ENCODE measurements at regions not wholly inside any gene's neighbourhood (a gene's known extent, or its start where the extent isn't known, plus 50 kb on each side); places are given as distances from the start of the nearest gene placed in this dataset.

DNA sequence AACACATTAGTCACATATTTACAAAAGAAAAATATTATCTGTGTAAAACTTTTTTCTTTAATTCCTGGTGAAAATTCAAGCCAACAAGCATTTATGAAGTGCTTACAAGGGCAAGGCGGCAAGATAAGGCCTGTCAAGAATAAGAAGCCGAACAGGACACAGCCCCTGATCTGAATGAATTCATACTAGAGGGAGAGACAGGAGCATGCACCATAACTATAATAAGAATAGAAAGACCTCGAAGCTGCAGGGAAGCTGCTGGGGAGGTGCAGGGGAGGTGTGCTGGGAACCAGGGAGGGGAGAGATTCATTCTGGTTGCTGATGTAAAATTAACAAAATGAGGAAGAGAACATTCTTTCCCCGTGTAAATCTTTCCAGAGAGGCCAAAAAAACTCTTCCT lies 60.5 kb upstream of the TARDBP start:
- Histone ChIP-seq H3K27ac (ENCODE audit: low read depth, low read length) (no peak overlapping the region), H3K27me3 (ENCODE audit: control insufficient read depth, insufficient read depth, low read length, poor library complexity, severe bottlenecking) (no peaks in the 10 kb centered on the region), H3K36me3 (ENCODE audit: control insufficient read depth, insufficient read depth, low read length) (no peaks in the 10 kb centered on the region), H3K9ac (ENCODE audit: extremely low read depth, low read length, poor library complexity, severe bottlenecking) (no peak overlapping the region), H3K4me1 (ENCODE audit: control insufficient read depth, insufficient read depth, low read length) (no peaks in the 10 kb centered on the region), H3K9me3 (ENCODE audit: control insufficient read depth, low read length) (no peaks in the 10 kb centered on the region), H3K4me3 (ENCODE audit: low read length) (no peak overlapping the region)
- Mint-ChIP-seq H3K4me3 (no peak overlapping the region), H3K27me3 (ENCODE audit: insufficient read depth) (peaks cover 3% of the 10 kb centered on the region), H3K27ac (no peak overlapping the region), H3K9me3 (no peaks in the 10 kb centered on the region), H3K36me3 (ENCODE audit: low read depth) (no peaks in the 10 kb centered on the region), H3K4me1 (peaks cover 4% of the 10 kb centered on the region)
- TF ChIP-seq, protein P1, sequence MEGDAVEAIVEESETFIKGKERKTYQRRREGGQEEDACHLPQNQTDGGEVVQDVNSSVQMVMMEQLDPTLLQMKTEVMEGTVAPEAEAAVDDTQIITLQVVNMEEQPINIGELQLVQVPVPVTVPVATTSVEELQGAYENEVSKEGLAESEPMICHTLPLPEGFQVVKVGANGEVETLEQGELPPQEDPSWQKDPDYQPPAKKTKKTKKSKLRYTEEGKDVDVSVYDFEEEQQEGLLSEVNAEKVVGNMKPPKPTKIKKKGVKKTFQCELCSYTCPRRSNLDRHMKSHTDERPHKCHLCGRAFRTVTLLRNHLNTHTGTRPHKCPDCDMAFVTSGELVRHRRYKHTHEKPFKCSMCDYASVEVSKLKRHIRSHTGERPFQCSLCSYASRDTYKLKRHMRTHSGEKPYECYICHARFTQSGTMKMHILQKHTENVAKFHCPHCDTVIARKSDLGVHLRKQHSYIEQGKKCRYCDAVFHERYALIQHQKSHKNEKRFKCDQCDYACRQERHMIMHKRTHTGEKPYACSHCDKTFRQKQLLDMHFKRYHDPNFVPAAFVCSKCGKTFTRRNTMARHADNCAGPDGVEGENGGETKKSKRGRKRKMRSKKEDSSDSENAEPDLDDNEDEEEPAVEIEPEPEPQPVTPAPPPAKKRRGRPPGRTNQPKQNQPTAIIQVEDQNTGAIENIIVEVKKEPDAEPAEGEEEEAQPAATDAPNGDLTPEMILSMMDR (conservative IDR thresholded peaks at IDR 0.05): no peak
- 86 to 100% methylated on average over 1 to 4 of the region's 4 CpGs for WGBS, 2 experiments (ENCODE audit: insufficient coverage in 1 of 2, insufficient read length in 1 of 2)
- DNase-seq: no peak

GRCh38 chr1:10953505-10954193 lies 58.8 kb upstream of the TARDBP start:
- DNase-seq: no peak
- Mint-ChIP-seq H3K27ac (no peak overlapping the region), H3K27me3 (ENCODE audit: insufficient read depth) (peaks cover 6% of the 10 kb centered on the region), H3K4me1 (peaks cover 19% of the 10 kb centered on the region), H3K9me3 (no peaks in the 10 kb centered on the region), H3K36me3 (ENCODE audit: low read depth) (no peaks in the 10 kb centered on the region), H3K4me3 (no peak overlapping the region)
- Histone ChIP-seq H3K27ac (ENCODE audit: low read depth, low read length) (no peak overlapping the region), H3K36me3 (ENCODE audit: control insufficient read depth, insufficient read depth, low read length) (no peaks in the 10 kb centered on the region), H3K9ac (ENCODE audit: extremely low read depth, low read length, poor library complexity, severe bottlenecking) (no peak overlapping the region), H3K4me1 (ENCODE audit: control insufficient read depth, insufficient read depth, low read length) (peaks cover 4% of the 10 kb centered on the region), H3K4me3 (ENCODE audit: low read length) (no peak overlapping the region), H3K9me3 (ENCODE audit: control insufficient read depth, low read length) (no peaks in the 10 kb centered on the region), H3K27me3 (ENCODE audit: control insufficient read depth, insufficient read depth, low read length, poor library complexity, severe bottlenecking) (no peaks in the 10 kb centered on the region)
- TF ChIP-seq, protein P1 (conservative IDR thresholded peaks at IDR 0.05): no peak
- 93 to 95% methylated on average over 9 to 12 of the region's 12 CpGs for WGBS, 2 experiments (ENCODE audit: insufficient coverage in 1 of 2, insufficient read length in 1 of 2)

DNA sequence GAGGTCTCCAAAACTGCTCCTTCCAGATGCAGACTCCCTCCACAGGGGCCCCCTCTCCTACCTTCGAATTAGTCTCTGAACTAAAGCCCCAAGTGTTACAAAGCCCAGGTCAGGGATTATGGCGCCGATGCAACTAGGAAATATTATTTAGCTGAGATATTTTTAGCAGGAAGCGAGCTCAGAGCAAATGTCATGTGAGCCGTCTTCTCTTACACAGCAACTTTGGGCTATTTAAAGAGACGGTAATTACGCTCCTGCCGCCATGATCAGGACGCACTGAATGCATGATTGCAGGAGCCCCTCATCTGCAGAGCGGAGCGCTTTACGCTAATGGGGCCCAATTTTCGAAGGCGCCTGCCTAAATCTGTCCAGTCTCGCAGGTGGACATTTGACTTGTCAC lies 55.3 kb upstream of the TARDBP start:
- DNase-seq: no peak
- H3K27me3 ChIP-seq (ENCODE audit: control insufficient read depth, insufficient read depth, low read length, poor library complexity, severe bottlenecking): no peaks in the 10 kb centered on the region
- no peak overlapping the region for H3K4me3 Mint-ChIP-seq
- TF ChIP-seq, protein P1 (conservative IDR thresholded peaks at IDR 0.05): no peak
- H3K4me1 ChIP-seq (ENCODE audit: control insufficient read depth, insufficient read depth, low read length): peaks cover 4% of the 10 kb centered on the region
- H3K9me3 Mint-ChIP-seq: no peaks in the 10 kb centered on the region
- no peak overlapping the region for H3K4me3 ChIP-seq (ENCODE audit: low read length)
- no peaks in the 10 kb centered on the region for H3K36me3 ChIP-seq (ENCODE audit: control insufficient read depth, insufficient read depth, low read length)
- no peak overlapping the region for H3K27ac ChIP-seq (ENCODE audit: low read depth, low read length)
- H3K36me3 Mint-ChIP-seq (ENCODE audit: low read depth): no peaks in the 10 kb centered on the region
- no peak overlapping the region for H3K9ac ChIP-seq (ENCODE audit: extremely low read depth, low read length, poor library complexity, severe bottlenecking)
- H3K4me1 Mint-ChIP-seq: peaks cover 31% of the 10 kb centered on the region
- H3K9me3 ChIP-seq (ENCODE audit: control insufficient read depth, low read length): no peaks in the 10 kb centered on the region
- peaks cover 15% of the 10 kb centered on the region for H3K27me3 Mint-ChIP-seq (ENCODE audit: insufficient read depth)
- H3K27ac Mint-ChIP-seq: no peak overlapping the region
- WGBS, 2 experiments (ENCODE audit: insufficient coverage in 1 of 2, insufficient read length in 1 of 2): 93% methylated on average over 15 of the region's 15 CpGs

Data from endodermal cell (in vitro differentiated cells).